Neural progenitor cell (in vitro differentiated cells): ENCODE measurements at regions not wholly inside any gene's neighbourhood (a gene's known extent, or its start where the extent isn't known, plus 50 kb on each side); places are given as distances from the start of the nearest gene placed in this dataset.

Source experiments
- EZH2 ChIP-seq: fragments of 200-600 bp; sonication (generic); IDR thresholded peaks from 2 replicates; pipeline ENCODE4 v1.6.1; 2017; ENCODE audit warnings: antibody characterized with exemption, mild to moderate bottlenecking, moderate library complexity
- EZH2phosphoT487 ChIP-seq: fragments of 200-600 bp; sonication (generic); IDR thresholded peaks from 2 replicates; pipeline ENCODE4 v1.6.1; 2017; ENCODE audit warnings: antibody characterized with exemption

DNA sequence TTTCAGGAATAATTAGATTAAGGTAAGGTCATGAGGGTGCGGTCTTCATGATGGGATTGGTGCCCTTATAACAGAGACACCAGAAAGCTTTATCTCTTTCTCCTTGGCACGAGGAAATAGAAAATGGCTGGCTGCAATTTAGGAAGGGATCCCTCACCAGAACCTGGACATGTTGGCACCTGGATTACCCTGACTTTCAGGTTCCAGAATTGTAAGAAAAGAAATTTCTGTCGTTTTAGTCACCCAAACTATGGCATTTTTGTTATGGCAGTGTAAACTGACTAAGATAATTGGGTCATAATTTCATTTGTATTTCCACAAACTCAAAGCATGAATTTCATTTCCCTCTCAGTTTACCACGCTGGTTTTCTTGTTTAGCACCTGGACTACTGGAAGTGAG lies 473.6 kb downstream of the PTH2R start:
- TF ChIP-seq EZH2: no peak
- TF ChIP-seq EZH2phosphoT487: no peak
